AG08396 (cell line): ENCODE measurements at regions not wholly inside any gene's neighbourhood (a gene's known extent, or its start where the extent isn't known, plus 50 kb on each side); places are given as distances from the start of the nearest gene placed in this dataset.
A peak's percentile ranks its signal among the peaks of the same experiment; 100 is the strongest.
"Not testable (repeated sequence)": the region's sequence is repeated elsewhere in the genome, so short reads cannot be mapped to it uniquely, and the experiment has no call there.

Source experiments
- DNase-seq: peaks from one replicate; pipeline ENCODE4 v3.0.0; 2012; ENCODE audit warnings: low spot score, mixed read lengths

DNA sequence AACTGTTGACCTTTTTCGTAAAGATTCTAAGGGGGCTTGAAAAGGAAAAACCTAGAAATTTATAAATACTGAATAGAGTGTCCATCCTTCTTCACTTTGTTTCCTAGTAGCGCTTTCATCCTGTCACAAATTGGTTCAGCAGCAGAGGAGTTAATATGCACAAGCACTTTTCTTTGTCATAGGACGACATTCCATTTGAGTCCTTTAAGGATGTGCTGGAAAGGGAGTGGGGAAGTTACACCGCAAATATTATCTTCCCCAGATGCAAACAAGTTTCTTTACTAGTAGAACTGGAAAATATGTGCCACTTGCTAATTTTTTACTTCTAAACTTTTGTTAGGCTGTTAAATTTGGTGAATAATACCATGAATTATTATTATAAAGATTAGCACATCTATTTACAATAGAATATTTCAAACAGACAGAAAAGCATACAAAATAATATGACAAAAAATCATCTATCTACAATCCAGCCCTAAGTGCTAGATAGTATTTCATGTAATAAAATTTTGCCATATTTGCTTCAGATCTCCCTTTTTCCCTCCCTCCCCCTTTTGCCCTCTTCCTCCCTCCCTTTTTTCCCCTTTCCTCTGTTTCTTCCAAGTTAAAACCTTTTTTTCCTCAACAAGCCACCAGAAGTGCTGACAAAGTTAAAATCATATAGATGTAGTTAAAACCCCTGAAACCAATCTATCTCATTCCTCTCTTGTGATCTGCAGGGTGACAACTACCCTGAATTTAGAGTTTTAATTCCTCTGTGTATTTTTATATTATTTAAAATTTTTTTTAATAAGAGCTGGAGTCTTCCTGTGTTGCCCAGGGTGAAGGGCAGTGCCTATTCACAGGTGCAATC is 50.5 kb upstream of the MAP4K3 start:
- no peak for DNase-seq

DNA sequence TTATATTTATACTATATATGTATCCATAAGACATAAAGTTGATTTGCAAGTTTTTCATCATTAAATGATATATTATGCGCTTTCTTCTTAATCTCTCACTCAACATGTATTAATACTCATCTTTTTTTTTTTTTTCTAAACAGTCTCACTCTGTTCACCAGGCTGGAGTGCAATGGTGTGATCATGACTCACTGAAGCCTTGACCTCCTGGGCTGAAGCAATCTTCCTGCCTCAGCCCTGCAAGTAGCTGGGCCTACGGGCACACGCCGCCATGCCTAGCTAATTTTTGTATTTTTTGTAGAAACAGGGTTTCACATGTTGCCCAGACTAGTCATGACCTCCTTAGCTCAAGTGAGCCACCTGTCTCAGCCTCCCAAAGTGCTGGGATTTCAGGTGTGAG is 51.4 kb upstream of the MAP4K3 start:
- no peak for DNase-seq

GRCh38 chr2:39490586-39490985 is 53.5 kb upstream of the MAP4K3 start:
- no peak for DNase-seq

GRCh38 chr2:39491653-39492052 is 54.6 kb upstream of the MAP4K3 start:
- DNase-seq: no peak

DNA sequence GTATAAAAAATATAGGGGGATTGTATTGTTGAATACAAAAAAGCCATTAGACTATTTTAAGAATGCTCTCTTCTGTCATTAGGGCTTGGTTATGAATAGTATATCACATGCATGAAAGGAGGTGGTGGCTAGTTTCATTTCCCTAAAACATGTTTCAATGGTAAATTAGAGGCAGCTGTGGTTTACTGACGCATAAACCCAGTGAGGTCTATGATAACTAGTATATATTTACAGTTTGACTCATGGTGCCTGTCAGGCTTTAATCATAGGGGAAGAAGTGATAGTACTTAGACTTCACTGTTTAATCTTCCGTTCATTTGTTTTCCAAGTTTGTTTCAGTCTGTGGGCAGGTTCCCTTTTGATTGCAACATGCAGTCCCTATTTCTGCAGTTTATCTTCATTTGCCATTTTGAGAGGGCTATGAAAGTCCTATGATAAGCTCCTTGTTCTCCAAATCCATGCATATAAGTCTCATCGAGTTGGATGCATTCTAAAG is 55.1 kb upstream of the MAP4K3 start:
- peak; percentile 63 for DNase-seq

- no peak for DNase-seq
Observed at GRCh38 chr2:39492716-39493115, 55.6 kb upstream of the MAP4K3 start.

DNA sequence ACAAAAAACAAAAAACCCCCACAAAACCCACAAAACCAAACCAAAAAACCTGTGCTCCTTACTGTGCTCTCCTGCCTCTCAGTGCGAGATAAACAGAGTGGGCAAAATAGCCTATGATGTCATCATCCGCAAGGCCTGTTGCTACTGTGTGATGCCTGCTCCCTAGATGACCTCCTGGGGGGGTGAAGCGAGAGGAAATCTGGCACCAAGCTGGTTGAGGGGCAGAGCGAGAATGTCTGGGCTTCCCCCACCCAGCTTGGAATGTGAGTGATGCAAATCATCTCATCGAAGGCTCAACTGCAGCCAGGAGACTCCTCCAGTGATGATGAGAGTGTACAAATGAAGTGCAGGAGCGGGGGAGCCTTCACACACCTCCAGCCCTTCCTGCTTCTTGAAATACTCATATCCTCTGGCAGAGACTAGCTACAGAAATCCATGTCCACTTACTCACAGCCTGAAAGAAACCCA is 57.7 kb upstream of the MAP4K3 start:
- DNase-seq: peak; percentile 76

DNA sequence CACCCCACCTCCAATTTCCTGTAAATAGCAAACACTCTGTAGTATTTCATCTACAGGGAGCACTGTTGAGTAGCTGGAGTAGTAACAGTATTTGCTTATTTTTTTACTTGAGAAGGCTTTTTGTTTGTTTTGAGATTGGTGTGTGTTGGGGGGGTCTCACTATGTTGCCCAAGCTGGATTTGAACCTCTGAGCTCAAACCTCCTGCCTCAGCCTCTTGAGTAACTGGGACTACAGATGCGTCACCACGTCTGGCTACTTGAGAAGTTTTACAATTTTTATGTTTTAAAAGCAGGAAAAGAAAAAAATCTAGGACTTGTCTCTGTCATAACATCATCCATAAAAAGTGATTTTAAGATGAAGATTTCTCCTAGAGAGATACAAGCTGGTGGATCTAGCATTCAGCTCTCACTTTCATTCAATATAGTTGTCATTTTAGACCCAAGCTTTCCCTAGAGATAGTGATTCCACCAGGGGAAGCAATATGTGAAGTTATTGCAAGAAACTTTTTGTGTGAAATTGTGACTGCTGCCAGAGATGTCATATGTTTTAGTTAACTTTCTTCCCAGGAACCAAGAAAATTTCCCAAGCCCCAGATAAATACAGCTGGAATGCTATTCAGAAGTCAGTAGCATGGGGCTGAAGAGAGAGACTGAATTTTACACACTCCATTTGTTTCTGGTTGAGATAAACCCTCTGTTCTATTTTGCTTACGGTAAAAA is 60.2 kb upstream of the MAP4K3 start:
- no peak for DNase-seq

DNA sequence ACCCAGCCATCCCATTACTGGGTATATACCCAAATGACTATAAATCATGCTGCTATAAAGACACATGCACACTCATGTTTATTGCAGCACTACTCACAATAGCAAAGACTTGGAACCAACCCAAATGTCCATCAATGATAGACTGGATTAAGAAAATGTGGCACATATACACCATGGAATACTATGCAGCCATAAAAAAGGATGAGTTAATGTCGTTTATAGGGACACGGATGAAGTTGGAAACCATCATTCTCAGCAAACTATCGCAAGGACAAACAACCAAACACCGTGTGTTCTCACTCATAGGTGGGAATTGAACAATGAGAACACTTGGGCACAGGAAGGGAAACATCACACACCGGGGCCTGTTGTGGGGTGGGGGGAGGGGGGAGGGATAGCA is 61.1 kb upstream of the MAP4K3 start:
- DNase-seq: not testable (repeated sequence)

DNA sequence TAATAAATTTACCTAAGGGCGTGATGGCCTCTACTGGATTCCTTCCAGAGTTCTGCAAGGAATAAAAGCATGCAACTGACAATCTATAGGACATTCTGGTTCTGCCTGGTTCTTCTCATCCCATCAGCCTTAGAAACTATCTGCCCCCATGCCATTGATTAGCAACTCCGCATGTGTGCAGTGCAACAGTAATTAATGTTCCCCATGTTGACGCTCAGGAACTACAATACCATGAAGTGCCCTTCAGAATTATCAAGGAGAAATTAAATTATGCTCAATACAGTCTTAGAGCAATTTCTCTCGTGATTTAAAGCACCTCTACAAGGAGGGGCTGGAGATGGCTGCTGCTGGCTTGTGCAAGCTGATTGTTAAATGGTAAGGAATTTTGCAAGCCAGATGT is 61.7 kb upstream of the MAP4K3 start:
- DNase-seq: no peak

DNA sequence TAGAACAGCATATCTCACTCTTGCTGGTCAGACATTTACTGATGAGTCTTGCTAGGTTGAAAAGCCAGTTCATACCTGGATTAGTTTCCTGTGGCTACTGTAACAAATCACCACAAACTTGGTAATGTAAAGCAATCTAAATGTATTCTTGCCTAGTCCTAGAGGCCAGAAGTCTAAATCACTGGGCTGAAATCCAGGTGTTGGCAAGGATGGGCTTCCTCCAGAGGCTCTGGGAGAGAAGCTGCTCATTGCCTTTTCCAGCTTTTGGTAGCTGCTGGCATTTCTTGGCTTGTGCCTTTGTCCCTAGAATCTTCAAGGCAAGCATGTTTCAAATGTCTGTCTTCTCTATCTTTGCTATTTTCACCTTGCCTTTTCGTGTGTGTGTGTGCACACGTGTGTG is 62.3 kb upstream of the MAP4K3 start:
- DNase-seq: no peak

GRCh38 chr2:39501412-39501811 is 64.3 kb upstream of the MAP4K3 start:
- no peak for DNase-seq

- DNase-seq: no peak
Observed at GRCh38 chr2:39503277-39503676, 66.2 kb upstream of the MAP4K3 start.

- no peak for DNase-seq
Observed at GRCh38 chr2:39504790-39505335, 67.8 kb upstream of the MAP4K3 start.

DNA sequence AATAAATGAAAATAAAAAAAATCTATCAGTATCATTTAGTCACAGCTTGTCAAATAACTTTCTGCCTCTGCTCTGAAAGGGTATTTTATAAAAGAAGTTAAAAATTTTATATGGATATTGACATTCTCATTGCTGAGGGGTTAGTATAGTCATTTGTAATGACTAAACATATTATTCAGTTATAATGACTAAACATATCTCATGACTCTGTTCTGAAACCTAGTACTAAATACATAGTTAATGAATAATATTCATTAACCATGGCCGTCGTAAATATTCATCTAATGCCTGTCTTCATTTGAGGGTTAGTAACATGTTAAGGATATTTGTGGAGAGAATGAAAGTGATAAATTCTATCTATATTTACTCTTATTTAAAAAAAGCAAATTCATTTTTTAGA is 69.1 kb upstream of the MAP4K3 start:
- no peak for DNase-seq

DNA sequence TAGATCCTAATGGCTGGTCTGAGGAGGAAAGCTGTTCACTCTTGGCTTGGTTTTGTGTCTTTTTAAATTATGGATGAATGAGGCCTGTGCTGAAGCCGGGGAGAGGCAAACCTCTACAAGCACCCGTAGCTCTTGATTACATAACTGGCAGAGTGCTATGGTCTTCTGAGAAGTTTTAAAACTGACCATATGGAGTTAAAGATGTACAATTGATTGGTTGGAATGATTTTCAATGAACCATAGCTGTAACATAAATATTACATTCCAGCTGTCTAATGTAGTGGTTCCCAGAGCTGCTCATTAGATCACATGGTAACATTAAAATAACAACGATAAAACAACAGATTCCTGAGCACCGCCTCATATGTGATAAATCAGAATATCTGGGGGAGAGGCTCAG is 71.1 kb upstream of the MAP4K3 start:
- DNase-seq: no peak

GRCh38 chr2:39510140-39510539 is 73.1 kb upstream of the MAP4K3 start:
- DNase-seq: no peak

- DNase-seq: no peak
Observed at GRCh38 chr2:39511219-39511604, 74.1 kb upstream of the MAP4K3 start.

DNA sequence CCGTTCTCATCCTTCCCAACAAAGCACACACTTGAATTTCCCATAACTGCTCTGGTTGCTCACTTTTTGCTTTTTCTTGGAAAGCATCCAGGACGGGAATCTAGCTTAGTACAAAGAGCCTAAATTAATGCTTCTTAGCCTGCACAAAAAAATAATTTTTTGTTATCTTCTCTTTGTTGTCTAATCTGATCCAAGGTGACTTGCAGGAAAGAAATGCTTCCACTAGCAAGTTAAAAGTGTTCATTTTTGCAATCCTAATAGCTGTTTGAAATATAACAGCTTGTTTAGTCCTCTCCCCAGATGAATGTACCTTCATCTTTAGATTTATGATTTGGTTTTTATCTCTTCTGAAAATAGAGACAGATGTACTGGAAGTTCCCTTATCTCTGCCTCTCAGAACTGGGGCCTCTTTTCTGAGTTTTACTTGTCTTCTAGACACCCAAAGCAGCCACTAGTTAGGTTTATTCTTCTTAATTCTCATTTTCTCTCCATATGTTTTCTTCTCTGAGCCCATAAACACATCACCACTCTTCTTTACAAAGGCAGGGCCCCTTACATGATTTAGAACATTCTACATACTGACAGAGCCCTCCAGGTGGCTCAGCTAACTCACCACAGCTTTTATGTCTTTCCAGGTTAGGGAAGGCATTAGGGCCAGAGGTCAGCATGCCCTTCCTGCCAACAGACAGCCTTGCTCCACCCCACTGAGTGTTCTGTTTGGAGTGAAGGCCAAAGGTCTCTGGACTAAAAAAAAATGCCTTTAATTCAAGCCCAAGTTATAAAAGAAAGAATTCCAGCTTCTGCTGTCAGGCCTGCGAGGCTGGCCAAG is 74.7 kb upstream of the MAP4K3 start:
- no peak for DNase-seq

DNA sequence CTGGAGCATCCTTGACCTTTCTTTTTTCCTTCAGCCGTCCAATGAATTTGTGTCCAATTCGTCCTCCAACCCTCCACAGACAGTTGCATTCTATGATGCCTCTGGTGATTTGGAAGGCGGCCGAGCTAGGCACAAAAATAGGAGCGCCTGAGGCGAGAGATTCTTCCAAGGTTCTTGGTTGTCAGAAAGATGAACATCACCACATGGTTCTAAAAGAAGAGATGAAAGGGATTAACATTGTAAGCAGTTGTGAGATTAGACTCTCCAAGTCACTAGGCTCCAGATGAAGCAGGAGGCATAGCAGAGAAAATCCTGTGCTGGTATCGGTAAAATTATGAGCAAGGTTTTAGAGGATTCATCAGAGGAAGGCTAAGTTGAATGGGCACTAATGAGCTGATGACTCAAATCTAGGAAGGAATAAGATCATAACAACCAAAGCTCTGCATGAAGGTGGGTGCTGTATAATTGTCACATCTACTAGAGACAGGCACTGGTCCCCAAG is 75.4 kb upstream of the MAP4K3 start:
- no peak for DNase-seq

- DNase-seq: no peak
Observed at GRCh38 chr2:39512941-39513340, 75.9 kb upstream of the MAP4K3 start.

- peak; percentile 72 for DNase-seq
Observed at GRCh38 chr2:39513641-39514094, 76.6 kb upstream of the MAP4K3 start.
